Dermis microvascular lymphatic vessel endothelial cell (primary cell): ENCODE measurements at regions not wholly inside any gene's neighbourhood (a gene's known extent, or its start where the extent isn't known, plus 50 kb on each side); places are given as distances from the start of the nearest gene placed in this dataset.

ENCODE experiments used
- DNase-seq, 2 donors: peaks; one replicate each; pipeline versions ENCODE4 v3.0.0 to v3.0.0-alpha.2; 2010; ENCODE audit warnings: low read depth in 2 of 2

DNA sequence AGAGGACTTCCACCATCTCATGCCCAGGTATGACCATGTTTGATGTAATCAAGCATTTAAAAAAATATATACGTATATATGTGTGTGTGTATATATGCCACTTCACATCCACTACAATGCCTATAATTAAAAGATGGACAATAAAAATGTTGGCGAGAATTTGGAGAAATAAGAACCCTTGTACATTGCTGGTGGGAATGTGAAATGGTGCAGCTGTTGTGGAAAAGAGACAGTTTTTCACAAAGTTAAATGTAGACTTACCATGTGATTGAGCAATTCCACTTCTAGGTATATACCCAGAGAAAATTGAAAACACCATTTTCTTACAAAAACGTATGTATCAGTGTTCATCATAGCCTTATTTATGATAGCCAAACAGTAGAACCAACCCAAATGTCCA lies 229.2 kb upstream of the WWC1 start:
- DNase-seq = no peak

DNA sequence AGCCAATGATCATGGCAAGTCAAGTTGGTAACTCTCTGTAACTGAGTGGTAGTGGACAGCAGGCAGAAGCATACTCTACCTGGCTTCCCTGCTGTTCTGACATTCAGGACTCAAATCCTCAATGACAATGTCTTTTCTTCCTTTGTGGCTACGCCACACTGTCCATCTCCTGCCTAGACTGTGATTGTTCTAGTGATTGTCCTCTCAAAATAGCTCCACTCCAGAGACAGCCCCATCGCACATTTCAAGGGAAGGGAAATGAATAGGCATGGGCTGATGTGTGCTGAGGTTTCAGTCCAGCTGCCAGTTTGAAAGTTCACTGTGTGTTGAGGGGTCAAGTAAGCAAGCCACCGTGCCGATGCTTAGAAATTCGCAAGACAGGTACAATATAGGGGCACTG lies 227.0 kb upstream of the WWC1 start:
- DNase-seq = no peak

DNA sequence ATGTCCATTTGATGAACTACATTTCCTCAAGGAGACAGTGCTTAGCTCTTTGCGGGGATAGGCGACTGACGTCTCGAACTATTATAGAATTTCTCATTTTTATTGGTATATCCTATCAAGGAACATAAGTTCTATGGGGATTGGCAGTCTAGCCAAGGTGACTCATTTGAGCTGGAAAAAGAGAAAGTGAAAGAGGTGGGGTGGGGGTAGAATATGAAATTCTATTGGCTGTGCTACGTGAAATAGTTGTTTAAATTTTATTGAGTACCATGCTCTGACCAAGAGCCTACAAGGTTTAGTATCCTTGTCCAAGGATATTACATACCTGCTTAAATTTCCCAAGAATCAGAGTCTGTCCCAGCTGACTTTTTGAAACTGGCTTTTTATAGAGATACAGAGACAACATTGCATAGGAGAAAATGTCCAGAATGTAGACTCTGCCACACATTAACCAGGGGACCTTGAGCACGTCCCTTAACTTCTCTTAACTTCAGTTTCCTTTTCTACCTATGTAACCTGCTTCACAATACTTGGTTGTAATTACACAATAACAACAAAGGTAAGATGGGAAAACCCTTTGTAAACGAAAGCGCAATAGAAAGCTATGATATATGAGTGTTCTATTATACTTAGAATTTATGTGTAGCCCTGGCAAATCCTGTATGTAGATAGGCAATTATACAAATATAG lies 226.4 kb upstream of the WWC1 start:
- no peak for DNase-seq

DNA sequence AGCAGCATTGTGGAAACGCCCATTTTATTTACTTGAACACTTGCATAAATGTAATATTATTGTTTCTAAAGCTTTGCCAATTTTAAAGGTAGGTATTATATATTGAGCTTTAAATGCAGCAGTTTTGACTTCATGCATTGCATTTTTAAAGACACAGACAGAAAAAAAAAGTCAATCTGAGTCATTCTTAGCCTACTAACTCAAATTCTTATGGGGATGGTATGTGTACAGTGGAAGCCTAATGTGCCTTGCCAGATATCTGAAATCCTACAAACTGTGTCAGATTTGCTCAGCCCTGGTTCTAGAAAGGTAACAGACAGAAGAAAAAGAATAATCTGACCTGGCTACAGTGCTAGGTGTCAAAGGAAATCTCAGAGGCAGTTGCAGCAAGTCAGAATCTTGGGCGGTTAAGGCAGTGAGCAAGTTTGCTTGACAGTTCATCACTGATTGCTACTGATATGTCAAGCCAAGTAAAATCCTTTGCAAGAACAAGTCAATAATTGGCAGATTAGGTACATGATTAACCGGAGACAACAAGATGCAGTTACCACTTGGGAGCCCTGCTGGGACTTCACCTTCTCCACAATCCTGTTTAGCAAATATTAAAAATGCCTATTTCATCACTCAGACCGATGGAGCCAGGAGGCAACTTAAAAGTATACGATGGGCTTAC lies 224.8 kb upstream of the WWC1 start:
- DNase-seq = no peak

DNA sequence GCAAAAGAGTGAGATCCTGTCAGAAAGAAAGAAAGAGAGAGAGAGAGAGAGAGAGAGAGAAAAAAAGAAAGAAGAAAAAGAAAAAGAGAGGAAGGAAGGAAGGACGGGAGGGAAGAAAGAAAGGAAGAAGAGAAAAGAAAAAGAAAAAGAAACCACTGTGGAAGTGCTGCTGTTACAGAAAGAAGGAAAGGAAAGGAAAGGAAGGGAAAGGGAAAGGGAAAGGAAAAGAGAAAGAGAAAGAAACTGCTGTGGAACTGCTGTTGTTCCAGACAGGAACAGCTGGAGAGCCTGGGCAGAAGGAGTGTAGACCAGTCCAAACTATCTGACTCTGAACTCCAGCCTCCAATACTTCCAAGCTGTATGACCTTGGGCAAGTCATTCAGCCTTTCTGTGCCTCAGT lies 220.7 kb upstream of the WWC1 start:
- no peak for DNase-seq

DNA sequence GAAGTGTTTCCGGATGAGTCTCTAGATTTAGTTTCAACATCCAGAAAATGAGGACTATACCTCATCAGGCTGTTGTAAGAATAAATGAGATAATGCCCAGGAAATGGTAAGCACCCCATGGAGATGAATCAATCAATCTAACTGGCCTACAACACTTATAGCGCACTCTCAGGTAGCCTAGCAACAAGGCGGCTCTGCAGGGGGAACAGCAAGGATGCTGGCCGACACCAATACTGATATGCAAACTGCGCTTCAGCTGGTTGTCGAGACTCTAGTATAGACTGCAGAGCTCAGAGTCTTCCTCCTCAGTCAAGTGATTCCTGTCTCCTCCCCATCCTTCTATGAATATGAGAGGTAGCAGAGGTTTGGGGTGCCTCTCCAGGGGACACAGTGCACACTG lies 218.8 kb upstream of the WWC1 start:
- DNase-seq = no peak

DNA sequence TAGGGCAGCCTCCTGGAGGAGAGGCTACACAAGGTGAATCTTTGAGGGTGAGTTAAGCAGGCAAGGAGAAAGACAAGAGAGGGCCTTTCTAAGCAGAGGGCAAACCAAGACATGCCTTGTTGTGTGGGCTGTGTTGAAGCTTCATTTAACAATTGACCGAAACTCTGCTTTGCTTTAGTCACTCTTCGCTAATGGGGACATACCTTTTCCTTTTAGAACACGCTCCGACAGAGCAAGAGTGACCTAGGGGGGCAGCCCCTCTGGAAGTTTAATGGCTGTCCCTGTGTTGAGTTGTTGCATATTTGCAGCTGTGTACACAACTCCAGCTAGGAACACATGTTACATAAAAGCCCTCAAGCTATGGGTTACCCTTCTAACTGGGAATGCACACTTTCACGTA lies 218.1 kb upstream of the WWC1 start:
- no peak for DNase-seq

DNA sequence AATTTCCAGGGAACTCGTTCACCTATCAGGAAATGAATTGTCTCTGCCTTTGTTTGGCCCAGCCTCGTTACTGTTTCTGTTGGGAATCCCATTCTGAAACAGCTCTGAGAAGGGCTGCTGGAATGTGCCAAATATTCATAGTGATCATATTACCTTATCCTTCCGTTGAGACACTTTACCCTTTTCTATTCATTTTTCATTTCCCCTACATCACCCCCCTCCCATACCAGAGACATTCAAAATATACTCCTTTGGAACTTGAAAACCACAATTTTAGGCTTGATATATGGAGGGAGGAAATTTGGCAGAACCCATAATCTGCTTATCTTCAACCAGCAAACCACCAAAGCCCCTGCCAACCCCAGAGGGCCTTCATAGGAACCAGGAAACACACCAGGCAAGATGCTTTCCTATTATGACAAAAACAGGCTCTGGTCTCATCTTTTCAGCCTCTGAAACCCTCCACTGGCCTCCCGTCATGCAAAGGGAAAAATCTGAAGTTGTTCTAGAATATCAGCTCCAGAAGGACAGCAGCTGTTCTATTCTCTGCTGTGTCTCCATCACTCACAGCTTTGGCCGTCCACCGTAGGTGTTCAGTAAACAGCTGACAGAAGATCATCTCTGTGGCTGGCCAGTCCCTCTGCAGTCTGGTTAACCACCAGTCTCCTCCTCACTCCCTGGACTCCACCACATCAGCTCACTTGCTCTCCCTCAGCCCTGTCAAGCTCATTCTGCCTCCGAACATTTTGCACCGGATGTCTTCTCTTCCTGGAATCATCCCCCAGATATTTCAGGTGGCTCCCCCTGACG lies 217.2 kb upstream of the WWC1 start:
- peak; percentile 15 to 82 for DNase-seq

DNA sequence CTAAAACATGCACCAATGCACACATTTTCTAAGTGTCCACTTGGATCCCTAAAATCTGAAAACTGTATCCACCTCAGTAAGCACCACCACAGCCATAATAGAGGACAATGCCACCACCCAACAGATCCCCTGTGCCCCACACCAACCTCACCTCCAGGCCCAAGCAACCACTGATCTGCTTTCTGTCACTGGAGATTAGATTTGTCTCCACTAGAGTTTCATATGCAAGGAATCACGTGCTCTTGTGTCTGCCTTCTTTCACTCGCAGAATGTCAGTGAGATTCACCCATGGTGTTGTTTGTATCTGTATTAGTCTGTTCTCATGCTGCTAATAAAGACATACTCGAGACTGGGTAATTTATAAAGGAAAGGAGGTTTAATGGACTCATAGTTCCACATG lies 216.1 kb upstream of the WWC1 start:
- no peak for DNase-seq

DNA sequence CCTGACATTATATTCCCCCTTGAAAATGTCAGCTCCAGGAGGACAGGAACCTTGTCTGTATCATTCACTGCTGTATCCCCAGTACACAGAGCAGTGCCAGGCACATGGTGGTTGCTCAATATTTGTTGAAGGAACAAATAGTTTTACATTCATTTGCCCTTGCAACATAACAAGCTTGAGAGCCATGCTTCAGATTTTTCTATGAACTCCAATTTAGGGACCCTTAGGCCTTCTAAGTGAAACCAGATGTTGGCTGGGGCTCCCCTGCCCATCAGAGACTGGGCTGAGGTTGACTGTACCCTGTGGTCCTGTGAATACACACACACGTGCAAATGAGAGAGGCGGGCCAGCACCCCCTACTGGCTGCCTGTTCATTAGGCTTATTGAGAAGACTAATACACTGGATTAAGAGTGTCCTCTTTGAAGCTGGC lies 214.9 kb upstream of the WWC1 start:
- no peak for DNase-seq

DNA sequence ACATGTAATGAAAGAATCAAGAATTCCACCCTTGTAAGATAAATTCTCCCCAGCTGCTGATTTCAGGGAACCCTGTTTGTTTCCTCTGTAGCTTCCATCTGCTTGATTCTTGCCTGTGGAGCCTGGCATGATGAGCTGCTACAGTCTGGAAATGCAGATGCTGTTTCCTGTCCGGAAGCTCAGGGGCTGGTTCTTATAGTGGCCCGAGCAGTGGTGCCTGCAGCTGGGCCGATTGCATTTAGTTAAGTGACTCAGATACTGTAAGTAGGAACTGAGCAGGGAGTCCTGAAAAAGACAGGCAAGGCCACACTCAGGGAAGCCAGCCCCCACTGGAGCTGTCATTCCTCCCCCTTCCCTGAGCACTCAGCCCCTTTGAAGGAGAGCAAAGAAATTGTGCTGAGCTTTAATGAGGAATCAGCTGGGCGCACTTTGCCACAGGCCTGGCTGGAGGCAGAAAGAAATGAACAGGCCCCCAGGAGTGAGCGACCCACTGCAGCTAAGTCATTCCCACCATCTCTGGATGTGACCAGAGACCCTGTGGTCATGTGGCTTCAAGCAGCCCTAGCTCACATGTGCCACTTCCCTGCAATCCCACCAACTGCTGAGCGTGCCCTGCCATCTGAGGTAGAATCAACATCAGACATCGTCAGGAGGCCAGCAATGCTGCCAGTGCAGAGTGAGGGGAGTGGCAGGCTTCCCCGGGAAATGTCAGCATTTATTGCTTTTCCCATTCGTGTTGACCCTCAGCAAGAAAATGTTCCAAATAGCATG lies 206.0 kb upstream of the WWC1 start:
- no peak for DNase-seq

DNA sequence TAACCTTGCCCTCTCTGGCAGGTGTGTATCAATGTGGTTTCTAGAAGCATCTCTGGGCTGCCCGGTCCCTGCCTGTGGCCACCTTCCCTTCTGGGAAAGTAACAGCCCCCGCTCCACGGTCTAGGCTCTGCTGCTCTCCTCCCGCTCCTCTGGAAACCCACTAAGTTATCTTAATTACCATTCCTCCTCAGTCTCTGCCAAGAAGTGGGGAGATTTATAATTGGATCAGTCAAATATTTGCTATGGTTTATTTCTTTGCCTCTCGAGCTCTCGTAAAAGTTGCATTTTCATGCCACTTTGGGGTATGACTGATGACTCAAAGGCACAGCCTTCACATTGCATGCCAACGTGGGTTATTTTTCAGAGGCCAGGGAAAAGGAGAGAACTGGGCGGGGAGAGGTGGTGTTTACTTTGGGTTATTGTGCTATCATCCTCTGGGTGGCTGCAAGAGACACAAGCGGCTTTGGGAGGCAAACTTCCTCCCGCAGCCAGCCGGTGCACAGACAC lies 205.3 kb upstream of the WWC1 start:
- no peak for DNase-seq

DNA sequence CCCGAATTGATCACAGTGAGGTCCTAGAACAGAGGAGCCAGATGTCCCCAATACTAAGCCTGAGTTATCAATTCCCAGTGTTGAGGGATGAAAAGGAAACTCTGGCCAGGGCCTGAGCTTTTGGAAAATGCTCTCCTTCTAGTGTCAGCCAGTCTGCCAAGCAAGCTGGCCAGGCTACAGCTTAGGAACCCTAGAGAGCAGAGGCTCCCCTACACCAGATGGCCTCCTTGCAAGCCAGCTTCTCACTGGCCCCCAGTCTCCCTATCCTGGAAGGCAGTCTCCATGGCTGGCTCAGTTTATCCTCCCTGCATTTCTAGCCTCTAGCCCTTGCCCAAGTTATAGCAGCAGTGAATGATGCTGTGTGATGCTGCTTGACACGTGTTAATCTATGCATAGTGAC lies 204.7 kb upstream of the WWC1 start:
- no peak for DNase-seq

DNA sequence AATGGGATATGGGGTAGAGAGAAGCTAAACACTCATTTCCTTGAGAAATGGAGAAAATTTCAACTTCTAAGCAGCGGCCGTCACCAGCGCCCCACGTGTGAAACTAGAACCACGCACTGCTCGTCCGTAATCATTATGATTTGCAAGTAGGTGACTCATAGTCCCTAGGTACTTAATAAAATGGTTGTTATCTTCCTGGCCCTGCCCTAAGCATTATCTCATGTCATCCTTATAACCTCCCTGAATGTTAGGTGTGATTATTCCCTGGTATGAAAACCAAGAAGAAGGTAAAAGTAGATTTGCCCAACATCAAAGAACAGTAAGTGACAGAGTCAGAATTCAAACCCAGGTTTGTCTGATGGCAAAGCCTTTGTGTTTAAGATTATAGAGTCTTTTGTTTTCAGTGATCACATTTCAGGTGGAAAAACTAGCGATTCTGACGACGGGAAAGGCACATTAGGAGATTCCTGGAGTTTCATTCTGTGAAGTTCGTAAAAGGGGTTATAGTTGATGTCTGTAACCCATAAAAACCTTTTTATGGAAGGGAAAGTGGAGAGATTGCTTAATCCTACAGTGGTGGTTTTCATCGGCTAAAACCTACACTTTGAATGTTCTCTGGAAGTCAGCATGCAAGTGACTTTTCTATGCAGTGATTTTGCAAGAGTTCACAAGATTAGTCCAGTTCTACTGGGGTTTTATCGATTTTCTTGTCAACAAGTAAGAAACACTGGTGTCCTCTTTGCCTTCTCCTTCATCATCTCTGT lies 202.9 kb upstream of the WWC1 start:
- DNase-seq = no peak

DNA sequence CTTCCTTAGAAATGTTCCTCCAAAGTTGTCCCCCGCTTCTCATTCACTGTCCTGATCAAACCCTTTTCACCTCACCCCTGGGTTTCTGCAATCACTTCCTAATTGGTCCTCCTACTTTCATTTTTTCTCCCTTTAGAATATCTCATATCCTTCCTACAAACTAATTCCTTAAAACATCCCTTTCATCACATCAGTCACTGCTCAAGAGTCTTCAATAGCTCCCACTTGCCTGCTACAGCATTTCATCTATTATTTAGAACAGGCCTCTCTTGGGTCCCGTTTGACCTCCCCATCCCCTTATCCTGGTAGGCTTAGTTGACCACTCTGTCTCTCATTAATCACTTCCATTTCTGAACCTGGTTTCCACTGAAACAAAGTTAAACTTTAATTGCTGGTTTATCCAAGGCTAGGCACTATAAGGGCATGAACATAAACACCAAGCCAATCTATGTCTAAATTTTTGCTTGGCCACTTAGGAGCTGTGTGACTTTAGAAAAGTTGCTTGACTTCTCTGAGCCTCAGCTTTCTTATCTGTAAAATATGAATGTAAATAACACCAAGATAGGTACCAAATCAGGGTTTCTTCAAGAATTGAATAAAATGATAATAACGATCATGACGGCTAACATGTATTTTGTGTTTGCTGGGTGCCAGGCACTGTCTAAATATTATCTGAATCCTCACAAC lies 202.1 kb upstream of the WWC1 start:
- no peak for DNase-seq

DNA sequence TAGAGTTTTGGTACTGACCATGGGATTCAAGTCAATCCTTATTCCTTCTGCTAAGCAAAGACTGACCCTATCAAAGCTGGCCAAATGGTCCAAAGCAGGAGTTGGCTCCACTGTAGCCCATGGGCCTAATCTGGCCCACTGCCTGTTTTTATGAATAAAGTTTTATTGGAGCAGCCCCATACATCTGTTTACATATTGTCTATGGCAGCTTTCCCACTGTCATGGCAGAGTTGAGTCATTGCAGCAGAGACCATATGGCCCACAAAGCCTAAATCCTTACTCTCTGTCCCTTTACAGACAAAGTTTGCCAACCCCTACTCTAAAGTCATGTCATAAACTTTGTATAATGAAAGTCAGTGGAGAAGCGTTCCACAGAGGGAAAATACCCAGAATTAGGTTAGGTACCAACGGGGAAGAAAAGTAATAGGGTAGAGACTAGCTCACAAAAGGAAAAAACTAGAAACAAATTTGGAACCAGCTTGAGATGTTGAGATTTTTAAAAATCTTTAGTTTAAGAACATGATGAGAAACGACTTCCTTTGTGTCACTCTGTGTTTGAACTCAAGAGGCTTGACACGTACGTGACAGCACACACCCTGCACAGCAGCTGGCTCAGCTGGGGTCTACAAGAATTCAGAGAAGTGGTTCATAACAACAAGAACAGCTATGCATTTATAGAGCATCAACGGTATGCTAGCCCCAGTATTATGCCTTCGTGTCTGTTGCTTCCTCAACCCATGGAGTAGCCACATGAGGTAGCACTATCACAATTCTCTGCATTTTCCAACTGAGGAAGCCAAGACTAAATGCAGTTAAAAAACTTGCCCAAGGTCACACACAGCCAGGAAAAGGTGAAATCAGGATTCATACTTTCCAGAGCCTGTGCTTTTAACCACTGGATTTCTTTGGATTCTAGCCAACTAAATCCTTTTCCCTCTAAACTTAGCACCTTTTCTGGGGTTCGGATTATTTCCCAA lies 198.9 kb upstream of the WWC1 start:
- peak in 1 of 2 donors; percentile 12 for DNase-seq

DNA sequence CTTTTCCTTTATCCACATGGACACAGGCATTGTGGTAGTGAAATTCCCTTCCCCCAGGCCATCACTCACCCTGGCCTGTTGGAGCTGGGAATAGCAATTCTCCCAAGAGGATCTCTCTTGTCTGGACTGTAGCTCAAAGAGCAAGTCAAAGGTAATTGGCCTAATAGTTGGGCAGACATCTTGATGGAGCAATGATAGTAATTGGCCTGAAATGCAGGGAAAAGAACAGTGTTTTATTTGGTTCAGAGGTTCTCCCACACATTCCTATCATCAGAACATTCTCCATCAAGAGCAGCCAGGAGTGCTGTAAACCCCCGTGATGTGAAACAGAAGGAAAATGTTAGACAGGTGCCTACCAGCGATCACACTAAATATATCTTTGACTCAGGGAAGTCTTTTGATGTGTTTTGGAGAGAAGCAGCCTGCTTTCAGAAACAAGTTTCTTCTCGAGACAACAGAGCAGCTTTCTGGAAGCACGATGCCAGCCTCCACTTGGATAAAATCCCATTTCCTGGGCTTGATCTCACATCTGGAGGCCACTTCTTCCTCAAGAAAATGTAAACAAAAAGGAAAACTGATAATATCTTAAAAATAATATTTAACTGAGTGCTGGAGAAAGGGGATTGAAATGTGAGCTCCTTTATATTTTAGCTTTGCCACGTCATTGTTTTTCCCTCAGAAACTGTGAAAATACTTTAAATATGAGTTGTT lies 198.1 kb upstream of the WWC1 start:
- no peak for DNase-seq

DNA sequence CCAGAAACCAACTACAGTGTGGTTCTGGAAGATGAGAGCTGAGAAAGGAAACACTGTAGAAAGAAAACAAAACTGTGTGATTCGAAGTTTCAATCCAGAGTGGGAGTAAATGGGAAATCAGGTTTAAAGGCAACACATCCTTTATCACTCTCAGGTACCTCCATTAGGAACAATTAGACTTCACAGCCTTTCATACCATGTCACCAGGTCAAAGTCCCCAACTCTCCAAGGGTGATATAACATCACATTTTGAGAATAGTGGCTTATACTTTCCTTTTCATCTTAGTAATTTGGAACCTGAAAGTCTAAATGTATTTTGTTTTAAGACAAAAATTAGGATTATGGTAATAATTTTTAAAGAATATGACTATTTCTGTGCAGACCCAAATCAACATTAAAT lies 194.9 kb upstream of the WWC1 start:
- DNase-seq = no peak
